SK-N-MC (cell line): ENCODE measurements at regions not wholly inside any gene's neighbourhood (a gene's known extent, or its start where the extent isn't known, plus 50 kb on each side); places are given as distances from the start of the nearest gene placed in this dataset.

Experiments
- EZH2 ChIP-seq: fragments of 200-600 bp; sonication (generic); IDR thresholded peaks from one replicate; pipeline ENCODE4 v1.6.1; 2017; ENCODE audit warnings: antibody characterized with exemption
- POLR2AphosphoS5 ChIP-seq: IDR thresholded peaks from 2 replicates; pipeline ENCODE4 v1.6.1; 2012; ENCODE audit warnings: mild to moderate bottlenecking, low read depth, low read length, borderline replicate concordance

DNA sequence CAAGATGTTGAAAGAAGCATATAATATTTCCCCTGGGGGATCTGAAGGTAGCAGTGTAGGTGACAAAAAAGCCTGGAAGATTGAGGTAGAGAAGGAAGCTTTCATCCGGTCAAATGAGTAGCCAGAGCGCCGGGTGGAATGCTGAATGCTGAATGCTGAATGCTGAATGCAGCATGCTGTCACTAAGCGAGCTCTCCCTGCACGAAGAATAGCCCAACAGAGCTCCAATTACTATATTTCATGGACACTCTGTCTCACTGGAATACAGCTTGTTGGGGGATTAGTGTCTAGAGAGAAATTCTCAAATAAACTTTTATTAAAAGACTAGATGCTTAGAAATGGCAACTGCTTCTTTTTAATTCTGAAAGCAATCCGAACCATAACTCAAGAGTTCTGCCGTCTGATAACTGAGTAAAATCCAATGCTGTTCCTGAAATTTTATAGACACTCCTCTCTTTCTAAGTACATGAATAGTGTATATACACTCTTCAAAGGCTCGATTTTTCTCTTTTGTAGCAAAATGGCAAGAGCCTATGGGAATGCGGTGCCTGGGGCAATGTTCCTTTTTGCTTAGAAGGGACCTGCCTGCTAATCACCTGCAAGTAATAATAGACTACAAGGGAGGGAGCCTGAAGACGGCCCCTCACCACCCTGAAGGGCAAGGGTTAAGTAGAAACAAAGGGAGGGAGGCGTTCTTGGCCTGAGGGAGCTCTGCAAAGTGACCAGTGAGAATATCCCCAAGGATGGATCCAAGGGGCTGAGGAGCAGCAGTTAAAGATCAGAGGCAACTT, 203.7 kb upstream of the ESRRG start:
- TF ChIP-seq EZH2 (no peak), POLR2AphosphoS5 (no peak)
